Activated T-cell treated with anti-CD3 and anti-CD28 coated beads for 24 hours (primary cell): ENCODE measurements at regions not wholly inside any gene's neighbourhood (a gene's known extent, or its start where the extent isn't known, plus 50 kb on each side); places are given as distances from the start of the nearest gene placed in this dataset.
"Not testable (repeated sequence)": the region's sequence is repeated elsewhere in the genome, so short reads cannot be mapped to it uniquely, and the experiment has no call there.

ENCODE experiments used
- DNase-seq: peaks from one replicate; pipeline ENCODE4 v3.0.0-alpha.2; 2020; ENCODE audit warnings: low read depth

DNA sequence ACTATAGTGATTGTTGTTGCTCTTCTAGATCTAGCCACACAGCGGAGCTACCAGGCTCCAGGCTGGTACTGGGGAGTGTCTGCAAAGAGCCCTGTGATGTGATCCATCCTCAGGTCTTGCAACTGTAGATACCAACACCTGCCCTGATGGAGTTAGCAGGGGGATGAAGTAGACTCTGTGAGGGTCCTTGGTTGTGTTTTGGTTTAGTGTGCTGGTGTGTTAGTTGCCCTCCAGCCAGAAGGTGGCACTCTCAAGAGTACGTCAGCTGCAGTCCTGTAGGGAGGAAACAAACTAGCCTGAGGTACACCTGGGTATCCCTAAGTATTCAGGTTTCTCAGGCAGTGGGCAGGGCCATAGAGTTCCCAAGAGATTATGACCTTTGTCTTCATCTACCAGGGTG is 81.2 kb upstream of the TMPRSS2 start:
- no peak for DNase-seq

DNA sequence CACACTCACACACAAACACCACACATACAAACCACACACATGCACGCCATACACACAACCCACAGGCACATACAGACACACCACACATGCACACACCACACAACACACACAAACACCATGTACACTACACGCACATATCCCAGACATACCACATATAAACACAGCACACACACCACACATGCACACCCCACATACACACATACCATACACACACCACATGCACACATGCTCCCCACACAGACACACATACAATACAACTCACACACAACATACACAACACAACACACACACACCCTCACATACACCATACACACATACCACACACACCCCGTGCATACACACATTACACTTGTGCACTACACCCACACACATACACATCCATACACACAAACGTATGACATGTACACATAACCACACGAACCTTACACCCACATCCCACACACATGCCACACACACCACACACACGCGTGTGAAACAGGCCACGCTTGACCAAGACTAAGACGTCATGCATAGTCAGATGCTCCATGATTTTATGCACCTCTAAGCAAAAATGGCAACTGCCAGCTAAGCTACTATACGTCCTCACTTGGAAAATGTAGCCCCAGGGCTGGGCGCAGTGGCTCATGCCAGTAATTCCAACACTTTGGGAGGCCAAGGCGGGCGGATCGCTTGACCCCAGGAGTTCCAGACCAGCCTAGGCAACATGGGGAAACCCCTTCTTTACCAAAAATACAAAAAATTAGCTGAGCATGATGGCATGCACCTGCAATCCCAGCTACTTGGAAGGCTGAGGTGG is 77.4 kb upstream of the TMPRSS2 start:
- no peak for DNase-seq

DNA sequence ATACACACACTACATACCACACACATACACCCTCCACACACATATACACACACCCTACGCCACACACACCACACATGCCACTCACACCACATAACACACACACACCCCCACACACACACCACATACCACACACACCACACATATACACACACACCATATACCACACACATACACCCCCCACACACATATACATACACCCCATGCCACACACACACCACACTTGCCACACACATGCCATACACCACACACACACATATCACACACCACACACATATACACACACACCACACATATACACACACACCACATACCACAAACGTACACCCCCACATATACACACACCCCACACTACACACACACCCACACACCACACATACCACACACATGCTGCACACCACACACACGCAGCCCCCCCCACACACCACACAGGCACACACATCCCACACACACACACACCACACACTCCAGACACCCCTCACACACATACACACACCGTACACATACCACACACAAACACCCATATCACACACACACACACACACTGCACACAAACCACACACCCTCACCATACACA is 76.7 kb upstream of the TMPRSS2 start:
- no peak for DNase-seq

DNA sequence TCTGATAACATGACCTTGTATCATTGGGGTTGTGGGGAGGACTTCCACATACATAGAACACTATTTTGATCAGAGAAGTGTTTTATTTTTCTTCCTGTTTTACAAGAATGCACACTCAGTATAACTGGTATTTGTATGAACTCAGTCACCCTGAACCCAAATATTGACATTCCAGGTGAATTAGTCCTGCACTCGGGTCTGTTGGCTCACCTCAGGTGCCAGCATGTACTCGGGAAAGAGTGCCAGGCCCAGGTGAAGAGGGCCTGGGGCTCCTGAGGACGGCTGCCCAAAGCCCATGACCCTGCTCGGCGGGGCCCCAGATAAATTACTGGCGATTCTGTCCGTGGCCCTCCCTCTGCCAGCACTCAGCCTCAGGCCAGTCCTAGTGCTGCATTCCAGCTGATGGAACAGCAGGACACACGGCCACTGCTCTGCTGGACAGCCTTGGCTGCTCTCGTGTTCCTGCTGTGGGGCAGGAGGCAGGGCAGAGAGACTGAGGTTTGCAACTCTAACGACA is 75.4 kb upstream of the TMPRSS2 start:
- DNase-seq: no peak

DNA sequence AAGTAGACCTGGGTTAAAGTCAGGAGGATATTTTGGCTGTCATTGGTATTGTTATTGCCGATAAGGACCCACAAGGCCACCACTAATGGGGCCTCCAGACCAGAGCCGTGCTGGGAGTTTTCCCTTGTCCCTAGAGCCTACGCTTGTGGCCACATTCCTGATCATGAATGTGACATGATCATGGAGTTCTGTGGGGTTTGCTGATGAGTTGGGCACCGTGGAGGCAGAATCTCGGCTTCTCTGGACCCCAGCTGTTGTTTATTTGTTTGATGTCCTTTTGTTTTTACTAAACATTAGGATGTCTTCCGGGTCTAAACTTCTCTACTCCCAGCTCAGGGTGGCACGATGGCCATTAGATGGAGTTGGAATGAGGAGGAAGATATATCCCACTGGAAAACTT is 74.9 kb upstream of the TMPRSS2 start:
- no peak for DNase-seq

DNA sequence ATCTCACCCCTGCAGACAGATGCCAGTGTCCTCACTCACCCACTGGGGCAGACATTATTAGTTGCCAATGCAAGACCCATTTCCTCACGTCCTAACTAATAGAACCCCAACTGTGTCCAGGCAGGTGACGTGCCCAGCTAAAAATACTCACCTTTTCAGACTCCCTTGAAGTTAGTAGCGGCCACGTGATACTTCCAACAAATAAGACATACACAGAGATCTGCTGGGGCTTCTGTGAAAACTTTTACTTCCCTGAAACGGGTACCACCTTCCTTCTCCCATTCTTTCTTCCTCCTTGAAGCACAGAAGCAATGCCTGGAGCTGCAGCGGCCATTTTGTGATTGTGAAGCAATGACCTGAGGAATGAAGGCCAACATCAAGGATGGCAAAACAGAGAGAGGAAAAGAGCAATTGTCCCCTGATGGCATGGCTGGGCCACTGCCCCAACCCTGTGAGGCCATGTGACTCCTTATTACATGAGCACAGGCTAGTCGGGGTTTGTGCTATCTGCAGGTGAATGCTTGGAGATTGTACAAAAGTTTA is 74.4 kb upstream of the TMPRSS2 start:
- DNase-seq: no peak

DNA sequence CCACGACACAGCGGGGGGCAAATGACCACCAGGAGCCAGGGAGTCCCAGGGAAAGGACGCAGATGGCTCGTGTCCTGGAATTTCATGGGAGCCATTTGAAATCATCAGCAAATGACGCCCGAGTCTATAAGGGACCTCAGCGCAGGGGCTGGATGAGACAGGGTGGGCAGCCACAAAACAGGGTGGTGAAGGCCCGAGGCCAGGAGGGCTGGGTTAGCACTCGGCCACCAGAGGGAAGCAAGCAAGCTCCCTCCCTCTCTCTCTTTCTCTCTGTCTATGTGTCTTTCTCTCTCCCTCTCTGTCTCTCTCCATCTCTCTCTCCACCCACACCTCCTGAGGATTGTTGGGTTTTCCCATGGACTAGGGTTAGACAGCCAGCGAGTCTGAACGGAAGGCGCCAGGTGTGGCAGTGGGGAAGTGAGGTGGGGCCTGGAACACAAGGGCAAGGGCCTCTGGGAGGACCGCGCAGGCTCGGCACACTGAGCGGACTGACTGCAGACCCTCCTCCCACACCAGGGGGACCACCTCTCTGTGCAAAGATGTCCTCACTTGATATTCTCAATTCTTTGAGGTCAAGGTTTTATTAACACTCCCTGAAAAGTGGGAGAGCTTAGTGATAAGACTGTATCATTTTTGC is 73.8 kb upstream of the TMPRSS2 start:
- no peak for DNase-seq

DNA sequence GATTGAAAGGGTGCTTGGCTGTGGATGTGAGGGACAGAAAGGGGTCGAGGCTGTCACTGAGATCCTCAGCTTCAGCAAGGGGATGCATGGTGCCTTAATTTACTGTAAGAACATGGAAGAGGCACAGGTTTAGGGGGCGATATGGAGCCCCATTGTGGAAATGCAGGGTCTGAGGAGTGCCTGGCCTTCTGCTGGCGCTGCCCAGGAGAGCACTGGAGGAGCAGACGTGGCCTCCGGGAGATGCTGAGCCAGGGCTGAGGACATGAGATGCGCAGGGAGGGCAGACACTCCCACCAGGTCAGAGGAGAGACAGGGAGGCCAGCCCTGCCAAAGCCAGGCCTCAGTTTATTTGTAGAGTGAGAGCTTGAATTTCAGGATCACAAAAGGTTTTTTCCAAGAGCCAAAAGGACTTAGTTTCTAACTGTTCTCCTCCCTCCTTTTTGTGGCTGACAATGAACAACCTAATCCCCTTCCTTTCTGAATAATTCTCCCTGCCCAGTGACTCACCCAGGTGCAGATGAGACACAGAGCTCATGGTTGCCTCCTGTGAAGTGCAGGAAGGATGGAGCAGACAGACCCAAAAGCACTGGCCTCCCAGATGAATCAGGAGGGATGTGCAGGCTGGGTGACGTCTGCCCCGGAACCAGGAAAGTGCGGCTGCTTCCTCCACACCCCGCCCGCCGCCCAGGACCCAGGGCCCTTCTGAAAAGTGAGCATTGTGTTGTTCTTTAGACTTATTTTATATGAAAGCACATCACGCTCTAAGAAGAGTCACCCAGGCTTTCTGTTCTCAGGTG is 73.0 kb upstream of the TMPRSS2 start:
- no peak for DNase-seq

DNA sequence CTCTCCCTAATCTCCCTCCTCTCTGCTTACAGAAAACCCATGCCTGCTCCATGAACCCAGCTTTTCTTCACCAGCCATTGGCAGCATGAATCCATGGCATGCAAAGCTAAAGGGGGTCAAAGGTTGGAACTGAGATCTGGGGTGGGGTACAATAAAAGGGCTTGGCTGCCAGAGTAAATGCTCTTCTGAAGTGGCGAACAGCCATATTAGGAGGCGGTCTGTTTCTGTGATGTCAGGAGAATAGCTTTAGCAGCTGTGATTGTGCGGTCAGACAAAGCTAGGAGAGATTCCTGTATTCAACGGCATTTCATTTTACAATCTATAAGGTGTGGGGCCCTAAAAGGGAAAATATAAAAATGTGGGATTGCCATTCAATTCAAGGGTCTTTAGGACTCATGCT is 71.7 kb upstream of the TMPRSS2 start:
- DNase-seq: no peak

DNA sequence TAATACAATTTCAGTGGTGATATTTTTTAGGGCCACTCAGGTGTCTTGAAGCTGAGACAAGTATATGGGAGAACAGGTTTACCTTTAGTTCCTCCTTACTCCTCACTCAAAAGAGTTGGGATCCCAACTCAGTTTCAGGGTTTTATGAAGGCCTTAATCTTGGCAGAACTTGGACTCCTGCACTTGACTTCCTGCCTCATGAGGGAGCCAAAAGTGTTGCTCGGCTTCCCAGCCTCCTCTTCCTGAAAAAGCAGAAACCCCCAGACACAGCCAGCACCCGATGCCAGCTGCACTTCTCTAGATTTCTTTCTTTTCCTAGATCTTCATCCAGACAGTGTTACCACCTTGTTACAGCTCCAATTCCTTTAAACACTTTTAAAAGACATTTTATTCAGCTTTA is 70.8 kb upstream of the TMPRSS2 start:
- no peak for DNase-seq

DNA sequence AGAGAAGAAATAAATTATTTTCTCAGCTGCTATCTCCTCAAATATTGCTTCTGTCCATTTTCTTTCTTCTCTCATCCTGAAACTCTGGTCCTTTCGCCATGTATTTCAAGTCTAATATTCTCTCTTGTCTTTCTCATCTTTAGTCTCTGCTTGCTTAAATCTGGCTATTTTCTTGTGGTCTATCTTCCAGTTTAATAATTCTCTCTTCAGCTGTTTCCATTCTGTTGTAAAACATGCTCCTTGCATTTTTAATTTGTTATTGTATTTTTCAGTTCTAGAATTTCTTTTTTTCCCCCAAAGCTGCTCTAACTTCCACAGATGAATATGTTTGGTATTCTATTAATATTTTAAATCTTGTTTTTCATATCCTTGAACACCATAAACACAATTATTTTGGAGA is 70.1 kb upstream of the TMPRSS2 start:
- DNase-seq: no peak

DNA sequence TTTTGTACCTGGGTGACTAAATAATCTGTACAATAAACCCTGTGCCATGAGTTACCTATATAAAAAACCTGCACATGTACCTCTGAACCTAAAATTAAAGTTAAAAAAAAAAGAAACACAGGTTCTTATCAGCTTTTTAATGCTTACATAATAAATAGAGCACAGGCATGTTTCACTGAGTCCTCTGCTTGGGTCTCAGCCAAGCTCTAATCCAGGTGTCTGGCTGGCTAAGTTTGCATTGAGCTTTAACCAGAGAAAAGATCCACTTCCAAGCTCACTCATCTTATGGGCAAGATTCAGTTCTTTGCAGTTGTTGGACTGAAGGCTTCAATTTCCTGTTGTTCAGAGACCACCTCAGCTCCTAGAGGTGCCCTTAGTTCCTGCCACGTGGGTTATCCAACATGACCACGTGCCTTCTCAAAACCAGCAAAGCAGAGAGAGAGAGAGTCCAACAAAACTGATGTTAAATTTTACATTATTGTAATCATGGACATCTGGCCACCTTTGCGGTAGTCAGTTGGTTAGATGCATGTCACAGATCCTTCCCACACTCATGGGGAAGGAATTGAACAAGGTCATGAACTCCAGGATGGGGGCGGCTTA is 68.2 kb upstream of the TMPRSS2 start:
- DNase-seq: no peak

DNA sequence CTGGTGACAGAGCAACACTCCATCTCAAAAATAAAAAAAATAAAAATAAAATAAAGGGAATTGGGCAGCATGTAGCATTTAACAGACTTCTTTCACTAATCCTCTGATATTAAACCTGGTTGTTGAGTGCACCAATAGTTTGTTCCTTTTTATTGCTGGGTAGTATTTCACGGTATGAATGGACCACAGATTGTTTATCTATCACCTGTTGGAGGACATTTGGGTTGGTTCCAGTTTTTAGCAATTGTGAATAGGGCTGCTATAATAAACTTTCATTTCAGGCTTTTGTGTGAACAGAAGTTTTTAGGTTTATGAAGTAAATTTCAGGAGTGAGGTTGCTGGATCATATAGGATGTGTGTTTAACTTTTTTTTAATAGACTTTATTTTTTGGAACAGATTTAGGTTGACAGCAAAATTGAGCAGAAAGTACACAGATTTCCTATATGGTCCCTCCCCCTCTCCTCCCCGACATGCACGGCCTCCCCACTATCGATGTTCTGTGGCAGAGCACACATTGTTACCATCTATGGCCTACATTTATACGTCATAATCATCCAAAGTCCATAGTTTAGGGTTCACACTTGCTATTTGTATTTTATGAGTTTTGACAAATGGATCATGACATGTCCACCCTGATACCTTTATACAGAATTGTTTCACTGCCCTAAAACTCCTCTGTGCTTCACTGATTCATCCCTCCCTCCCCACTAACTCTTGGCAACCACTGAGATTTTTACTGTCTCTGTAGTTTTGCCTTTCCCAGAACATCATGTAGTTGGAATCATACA is 66.1 kb upstream of the TMPRSS2 start:
- no peak for DNase-seq

DNA sequence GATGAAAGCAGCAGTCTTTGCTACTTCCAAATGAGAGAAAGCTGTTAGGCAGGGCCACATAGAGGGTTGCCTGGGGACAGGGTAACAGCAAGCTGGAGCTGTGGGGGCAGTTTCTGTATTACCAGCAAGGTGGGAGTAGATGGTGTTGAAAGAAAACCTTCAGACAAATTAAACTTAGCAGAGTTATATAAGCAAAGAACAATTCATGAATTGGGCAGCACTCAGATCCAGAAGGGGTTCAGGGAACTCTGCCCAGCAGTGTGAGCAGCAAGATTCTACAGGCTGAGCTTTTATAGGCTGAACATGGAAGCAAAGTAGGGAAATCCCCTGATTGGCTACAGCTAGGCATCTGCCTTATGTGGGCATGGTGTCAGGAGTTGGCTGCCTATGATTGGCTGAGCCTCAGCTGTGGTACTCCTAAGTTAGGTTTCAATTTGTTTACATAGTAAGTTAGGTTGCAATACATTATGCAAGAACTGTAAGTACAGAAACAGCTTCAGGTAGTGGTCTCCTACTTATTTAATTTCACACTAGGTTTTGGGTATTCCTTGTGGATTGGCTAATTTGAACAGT is 64.1 kb upstream of the TMPRSS2 start:
- DNase-seq: no peak

DNA sequence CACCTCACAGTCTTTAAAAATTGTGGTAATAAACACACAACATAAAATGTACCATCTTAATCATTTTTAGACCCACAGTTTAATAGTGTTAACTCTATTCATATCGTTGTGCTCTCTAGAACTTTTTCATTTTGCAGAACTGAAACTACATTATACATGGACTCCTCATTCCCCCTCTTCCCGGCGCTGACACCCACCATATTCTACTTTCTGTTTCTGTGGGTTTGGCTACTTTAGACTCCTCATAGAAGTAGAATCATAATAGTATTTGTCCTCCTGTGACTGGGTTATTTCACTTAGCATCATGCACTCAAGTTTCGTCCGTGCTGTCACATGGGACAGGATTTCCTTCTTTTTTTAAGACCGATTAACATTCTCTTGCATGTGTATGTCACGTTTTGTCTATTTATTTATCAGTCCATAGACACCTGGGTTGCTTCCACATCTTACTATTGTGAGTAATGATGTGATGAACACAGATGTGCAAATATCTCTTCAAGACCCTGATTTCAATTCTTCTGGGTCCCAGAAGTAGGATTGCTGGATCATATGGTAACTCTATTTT is 62.9 kb upstream of the TMPRSS2 start:
- no peak for DNase-seq

DNA sequence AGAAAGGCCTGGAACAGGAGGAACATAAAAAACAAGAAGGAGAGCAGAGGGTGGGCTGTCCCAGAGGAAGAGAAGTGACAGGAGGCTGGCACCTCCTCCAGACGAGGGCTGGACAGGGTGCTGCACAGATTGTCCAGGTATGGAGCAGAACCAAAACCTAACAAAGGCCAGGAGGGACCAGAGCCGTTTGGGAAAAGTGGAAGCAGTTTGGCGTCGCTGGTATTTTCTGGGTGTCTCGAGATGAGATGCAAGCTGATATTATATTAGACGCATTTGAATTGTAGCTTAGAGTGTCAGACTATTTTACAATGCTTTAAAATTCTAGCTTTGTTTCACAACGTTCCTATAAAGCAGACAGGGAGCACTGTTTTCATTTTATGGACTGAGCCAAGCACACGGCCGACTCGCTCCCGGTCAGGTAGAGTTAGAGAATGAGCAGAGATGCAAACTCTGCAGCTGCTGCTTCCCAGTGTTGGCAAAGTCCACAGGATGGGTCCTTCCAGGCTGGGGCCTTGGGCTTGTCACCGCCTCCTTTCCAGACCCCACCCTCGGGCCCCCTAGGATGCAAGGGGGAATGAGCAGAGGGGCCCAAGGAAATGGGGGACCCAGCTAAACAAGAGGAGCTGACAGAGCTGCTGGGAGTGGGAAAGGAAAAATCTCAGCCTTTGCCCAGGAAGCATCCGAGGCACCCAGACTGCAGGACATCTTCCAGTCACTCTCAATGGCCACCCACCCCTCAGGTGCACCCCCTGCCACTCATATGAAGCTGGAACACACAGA is 60.8 kb upstream of the TMPRSS2 start:
- no peak for DNase-seq

DNA sequence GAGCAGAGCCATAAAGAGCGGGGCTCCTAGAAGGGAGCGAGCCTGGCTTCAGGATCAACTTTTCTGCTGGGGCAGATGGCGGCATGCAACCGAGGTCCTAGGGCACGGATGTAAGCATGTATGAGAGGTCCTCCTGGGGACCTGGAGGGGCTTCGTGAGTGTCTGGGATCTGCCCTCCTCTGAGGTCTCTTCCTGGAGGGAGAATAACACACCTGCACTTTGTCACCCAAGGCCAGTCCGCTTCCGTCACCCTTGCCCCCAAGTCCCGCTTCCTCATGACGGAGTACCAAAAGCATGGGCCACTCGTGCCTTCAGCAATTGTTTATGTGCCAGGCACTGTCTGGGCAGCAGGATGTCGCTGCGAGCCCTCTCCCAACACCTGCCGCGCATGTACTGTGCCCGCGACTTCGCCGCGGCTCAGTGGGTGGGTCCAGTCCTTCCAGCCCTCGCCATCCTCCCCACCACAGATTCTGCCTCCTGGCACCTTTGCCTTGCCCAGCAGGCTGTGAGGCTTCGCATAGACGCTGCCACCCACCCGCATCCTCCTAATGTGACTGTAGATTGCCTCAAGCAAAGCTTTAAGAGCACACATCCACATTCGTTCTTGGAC is 60.0 kb upstream of the TMPRSS2 start:
- DNase-seq: no peak

DNA sequence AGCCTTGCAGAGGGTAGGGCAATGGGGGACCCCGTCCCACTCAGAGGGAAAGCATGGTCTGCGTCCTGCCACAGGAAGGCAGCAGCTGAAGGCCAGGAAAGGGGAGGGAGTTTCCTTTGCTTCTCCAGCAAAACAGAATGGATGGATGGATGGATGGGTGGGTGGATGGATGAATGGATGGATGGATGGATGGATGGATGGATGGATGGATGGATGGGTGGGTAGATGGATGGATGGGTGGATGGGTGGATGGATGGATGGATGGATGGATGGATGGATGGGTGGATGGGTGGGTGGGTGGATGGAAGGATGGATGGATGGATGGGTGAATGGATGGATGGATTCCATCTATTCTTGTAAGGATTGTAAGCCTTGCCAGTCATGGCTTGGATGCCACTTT is 59.3 kb upstream of the TMPRSS2 start:
- DNase-seq: not testable (repeated sequence)

DNA sequence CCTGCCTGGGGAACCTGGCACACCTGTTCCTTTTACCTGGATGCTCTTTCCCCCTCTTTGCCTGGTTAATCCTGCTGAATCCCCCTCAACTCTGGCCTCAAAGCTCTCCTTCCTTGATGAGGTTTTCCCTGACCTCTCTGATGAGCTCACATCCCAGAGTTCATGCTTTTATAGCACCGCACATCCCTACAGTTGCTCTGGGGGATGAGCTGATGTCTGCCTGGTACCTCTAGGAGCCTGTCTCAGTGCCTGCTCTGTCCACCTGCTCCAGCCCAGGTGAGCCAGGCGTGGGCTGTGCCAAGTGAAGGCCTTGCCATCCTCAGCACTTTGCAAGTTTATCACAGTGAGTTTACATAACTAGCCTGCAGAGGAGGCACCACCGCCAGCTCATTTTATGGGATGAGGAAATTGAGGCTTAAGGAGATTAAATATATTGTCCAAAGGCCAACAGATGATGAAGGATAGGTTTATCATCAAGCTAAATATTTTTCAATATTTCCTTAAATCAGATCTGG is 58.6 kb upstream of the TMPRSS2 start:
- no peak for DNase-seq
